Retina (tissue), 1 donor: ENCODE measurements at regions not wholly inside any gene's neighbourhood (a gene's known extent, or its start where the extent isn't known, plus 50 kb on each side); places are given as distances from the start of the nearest gene placed in this dataset.
"Not testable (repeated sequence)": the region's sequence is repeated elsewhere in the genome, so short reads cannot be mapped to it uniquely, and the experiment has no call there.

ENCODE experiments used
- DNase-seq: peaks from one replicate; pipeline ENCODE4 v3.0.0-alpha.2; 2016

DNA sequence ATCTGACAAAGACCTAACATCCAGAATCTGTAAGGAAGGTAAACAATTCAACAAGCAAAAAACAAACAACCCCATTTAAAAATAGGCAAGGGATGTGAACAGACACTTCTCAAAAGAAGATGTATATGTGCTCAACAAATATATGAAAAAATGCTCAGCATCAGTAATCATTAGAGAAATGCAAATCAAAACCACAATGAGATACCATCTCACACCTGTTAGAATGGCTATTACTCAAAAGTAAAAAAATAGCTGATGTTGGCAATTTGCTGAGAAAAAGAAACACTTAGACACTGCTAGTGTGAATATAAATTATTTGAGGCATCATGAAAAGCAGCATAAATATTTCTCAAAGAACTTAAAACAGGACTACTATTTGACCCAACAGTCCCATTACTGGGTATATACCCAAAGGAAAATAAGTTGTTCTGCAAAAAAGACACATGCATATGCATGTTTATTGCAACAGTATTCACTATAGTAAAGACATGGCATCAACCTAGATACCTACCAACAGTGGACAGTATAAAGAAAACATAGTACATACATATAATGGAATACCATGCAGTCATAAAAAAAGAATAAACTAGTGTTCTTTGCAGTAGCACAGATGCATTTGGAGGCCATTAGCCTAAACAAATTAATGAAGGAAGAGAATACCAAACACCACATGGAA, 980.1 kb downstream of the KCNMA1 start:
- no peak for DNase-seq

DNA sequence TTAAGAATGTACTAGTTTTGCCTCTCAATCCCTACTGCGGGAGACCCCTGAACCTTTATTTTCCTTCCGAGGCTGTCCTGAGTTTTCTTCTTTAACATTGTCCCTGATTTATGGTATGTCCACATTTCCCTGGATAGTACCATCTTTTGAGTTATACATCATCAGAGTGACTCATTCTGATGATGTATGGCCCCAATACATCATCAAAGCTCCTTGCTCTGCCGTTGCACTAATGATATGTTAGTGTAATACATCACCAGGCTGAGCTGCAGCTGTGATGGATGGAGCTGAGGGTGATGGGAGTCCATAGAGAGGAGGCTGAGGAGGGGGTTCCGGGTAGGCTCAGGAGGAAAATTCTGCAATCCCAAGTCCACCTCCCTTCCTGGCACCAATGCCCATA, 986.5 kb downstream of the KCNMA1 start:
- DNase-seq = no peak

DNA sequence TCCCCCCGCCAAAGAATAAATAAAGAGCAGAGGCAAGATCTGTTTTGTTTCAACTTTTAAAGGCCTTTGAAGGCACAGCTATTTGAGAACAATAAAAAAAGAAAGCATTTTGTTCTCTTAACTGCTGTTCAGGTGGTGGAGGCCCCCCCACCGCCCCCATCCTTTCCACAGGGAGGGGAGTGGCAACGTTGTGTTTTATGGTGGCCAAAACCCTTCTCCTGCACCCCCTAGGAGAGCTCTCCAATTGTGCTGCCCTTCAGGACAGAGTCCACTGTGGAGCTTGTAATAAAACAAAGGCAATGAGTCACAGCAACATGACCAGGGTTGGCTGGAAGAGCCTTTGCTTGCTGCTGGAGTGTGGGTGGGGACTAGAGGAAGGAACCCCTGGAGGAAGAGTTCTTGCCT, 987.9 kb downstream of the KCNMA1 start:
- DNase-seq = no peak

DNA sequence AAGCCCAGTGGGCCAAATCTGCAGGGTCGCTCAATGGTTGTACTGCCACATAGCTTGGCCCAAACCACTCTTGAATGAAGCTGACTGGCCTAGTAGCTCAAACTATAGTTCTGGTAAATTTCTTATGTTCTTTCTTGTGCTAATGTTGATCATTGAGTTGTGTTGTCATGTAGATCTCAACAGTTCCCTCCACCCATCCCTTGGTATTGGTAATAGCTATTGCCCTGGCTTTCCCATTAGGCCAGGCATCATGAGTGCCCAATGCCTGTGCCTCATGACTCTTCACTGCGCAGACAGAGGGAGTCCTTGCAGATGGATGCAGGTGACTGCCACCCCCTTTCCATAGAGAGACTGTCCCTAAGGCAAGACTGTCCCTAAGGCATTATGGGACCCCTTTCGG, 988.4 kb downstream of the KCNMA1 start:
- no peak for DNase-seq

DNA sequence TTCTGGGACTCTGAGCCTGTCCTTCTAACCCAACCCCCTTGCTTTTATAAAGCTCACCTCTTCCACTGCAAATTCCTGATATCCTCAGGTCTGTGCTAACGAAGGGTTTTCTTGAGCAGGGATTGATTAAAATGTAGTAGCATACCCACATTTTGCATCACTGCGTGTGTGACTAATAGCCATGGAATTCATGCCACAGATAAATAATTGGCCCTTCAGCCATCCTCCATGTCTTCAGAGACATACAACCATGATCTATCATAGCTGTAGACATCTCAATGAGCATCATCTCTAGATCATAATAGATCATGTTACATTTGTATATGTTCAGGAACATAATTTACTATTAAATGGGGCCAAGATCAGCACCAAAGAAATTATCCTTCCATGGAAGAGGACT, 990.3 kb downstream of the KCNMA1 start:
- DNase-seq = no peak

DNA sequence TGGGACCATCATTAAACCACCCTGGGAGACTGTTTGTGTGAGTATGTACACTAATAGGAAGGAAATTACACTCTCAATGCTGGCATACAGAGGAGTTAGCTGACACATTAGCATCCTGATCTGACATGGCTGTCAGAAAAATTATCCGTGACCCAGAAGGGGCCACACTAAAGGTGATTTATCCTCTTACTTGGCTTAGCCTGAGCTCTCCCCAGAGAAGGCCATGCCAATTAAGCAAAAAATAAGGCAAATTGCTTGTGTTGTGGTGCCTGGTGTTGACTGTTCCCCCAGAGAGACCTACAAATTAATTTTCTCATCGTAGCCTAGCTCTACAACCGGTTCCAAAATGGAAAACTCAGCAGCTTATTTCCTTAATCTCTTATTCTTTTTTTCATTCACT, 992.3 kb downstream of the KCNMA1 start:
- DNase-seq = peak; percentile 58

DNA sequence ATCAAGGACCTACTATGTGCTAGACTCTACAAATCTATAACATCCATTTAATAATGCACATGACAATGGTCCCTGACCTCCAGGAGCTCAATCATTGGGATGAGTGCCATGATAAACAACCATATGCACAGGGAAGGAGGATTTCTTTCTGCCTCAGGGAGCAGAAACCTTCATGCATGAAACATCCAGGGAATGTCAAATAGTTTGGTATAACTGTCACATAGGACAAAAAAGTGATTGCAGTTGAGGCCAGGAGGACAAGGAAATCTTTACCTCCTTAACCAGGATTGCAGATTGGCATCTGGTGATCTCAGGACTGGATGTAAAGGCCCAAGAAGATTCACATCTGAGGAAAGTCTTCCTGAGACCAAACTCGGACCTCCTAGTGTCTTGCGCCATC, 993.1 kb downstream of the KCNMA1 start:
- DNase-seq = no peak

DNA sequence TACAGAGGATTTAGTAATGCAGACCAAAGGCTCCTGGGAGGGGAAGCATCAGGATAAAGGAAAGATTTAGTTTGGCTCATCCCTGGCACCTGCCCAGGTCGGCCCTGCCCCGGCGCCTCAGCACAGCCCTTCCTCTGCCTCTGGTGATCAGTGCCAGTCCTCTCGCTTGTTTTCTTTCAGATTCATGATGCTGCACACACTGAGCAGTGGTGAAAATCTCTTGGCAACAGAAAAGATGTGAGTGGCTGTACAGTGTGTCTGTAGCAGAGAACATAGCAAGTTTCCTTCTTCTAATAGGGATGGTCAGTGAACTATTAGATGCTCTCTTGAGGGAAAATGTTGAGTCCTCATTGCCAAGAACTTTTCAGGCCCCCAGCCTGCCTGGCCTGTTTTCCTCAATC, 994.1 kb downstream of the KCNMA1 start:
- no peak for DNase-seq

DNA sequence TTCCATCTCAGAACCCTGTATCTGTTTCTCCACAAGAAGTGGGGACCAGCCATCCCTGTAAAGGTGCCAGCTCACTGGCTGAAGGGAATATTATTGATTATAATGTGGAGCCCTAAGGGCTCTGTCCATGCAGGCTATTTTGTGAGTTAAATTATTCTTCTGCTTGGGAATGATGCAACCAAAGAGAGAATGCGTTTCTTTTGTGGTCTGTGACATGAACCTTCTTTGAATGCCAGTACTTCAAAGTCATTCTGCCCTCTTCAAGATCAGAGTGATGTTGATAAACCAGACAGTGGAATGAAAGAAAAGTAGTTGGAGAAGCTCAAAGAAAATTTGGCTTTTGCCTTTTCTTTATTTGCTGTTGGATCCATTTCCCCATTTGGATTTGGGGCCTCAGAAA, 995.2 kb downstream of the KCNMA1 start:
- no peak for DNase-seq

DNA sequence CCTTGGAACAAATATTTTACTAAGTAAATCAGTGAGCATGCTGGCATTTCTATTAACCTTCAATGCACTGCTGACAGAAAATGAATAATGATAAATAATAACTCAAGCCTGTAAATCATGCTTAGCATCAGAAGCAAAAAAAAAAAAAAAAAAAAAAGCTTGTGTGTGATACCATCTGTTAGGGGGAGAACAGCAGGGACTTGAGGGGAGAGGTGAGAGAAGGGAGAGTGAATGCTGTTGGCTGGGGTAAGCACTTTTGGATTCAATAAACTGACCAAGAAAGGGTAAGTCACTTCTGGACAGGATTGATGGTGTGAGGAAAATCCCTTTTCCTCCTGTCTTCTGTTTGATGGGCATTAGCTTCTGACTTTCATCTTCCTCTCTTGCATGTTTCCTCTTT, 996.4 kb downstream of the KCNMA1 start:
- DNase-seq = no peak

DNA sequence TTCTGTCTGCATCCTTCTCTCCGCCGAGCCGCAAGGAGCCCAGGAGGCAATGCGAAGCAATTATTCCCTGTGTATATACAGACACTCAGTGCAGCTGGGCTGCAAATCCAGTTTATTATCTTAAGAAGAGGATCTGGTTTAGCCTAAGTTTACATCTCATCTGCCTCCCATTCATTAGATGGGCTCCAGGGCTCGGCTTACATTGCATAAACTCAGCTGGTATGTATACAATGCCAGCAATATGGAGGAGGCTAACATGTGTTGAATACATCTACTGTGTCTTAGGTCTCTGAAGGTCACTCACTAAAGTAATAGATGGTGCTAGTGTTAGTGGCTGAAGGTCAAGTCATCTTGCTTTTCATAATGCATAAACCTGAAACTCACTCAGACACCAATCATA, 996.8 kb downstream of the KCNMA1 start:
- DNase-seq = no peak

DNA sequence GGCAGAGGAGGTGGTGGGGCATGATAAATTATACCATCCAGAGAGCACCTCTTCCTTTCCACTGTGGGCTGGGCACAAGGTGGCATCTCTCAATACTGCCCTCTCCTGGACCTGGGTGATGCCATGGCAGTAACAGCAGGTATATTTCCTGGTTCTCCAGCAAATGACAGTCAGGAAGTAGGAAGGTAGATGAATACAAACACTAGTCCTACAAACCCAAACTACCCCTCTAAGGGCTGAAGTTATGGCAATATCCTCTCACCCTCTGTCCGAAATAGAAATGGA, 1004.9 kb downstream of the KCNMA1 start:
- DNase-seq = no peak

DNA sequence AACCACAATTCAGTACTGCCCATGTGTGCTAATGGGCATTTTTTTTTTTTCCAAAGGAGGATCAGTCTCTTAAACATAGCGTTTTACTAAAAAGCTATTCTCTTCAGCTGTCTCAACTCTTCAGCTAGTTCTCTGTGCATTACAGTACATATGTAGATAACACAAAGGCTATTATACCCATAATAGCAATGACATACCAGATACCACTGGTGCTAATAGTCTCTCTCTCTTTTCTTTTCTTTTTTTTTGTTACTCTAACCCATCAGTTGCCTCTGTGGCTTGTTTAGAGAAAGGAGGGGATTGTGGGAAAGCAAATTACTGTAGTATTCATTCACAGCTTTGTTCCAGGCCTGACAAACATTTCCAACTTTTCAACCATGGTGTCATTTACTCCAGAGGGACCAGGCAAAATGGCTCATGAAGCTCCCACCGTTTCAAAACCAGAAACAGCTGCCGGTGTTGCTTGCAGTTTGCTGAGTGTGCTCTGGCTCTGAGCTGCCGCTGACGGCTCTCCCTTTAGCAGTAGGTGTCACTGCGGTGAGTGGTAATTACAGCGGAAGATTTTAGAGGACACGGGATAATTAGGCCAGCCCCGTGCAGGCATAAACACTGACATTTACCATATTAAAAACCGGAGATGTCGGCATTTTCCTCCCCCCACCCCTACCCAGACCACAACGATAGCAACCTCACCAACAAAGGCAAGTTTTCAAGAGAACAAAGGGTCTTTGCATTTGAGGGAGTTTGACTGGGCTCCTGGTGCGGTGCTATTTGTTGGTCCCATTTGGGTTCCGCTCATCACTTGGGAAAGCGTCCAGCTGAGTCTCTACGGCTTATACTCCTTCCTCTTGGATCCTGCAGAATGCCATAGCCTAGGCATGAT, 1005.5 kb downstream of the KCNMA1 start:
- DNase-seq = peak; percentile 69

DNA sequence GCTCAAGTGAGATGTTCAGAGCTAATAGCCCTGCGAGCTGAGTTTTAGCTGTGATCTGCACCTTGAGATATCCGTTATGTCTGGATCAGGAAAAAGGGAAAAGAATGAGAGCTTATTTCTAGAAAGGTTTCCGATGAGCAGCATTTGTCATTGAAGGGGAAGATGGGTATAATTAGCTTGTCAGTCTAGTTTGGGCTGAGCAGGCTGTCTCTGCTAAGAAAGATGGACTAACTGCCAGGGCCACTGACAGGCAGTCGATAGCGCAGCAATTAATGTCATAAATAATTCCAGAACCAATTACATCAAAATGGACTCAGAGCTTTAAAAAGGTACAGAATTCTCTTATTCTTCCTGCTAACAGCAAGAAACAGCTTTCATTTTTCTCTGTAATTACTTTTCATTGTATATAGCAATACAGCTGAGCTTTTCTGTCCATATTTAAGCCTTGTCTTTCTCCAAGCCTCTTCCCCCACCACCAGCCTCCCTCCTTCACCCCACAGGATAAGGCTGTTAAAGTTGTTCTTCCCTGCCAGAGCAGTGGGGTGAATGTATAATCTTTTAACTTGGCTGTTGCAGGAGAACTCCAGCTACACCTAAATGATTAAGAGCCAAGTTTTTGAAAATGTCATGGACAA, 1006.5 kb downstream of the KCNMA1 start:
- peak; percentile 19 for DNase-seq

DNA sequence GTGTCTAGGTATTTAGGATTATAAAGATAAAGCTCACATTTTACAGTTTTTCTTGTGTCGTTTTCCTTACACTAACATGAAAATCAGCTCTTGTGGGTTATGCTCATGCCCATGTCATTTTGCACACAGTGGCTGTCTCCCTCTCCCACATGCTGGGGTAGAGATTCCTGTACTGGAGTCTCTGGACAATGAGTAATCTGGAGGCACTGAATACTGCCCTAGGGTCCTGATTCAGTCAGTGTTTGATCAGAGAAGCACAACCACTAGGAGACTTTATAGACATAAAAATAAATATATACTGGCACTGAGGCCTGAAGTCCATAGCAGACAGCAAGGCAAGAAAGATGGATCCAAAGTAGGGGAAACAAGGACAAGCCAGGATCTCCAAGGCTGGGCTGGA, 1008.8 kb downstream of the KCNMA1 start:
- no peak for DNase-seq

DNA sequence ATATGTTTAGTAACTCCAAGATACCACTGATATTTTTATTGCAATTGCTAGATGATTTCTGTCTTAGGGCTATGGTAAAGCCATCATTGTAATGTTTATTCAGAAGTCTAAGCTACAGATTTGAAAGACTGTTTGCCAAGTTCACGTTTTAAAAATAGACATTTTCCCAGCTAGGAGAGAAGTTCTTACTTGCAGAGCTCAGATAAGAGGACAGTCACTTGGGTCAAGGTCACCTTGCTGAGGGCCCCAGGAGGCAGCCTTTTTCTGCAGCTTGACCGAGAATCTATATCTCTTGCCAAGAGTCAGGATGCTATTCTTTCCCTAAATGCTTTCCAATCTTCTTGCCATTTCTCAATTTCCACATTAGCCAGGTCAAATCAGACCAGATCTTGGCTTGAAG, 1011.2 kb downstream of the KCNMA1 start:
- no peak for DNase-seq

DNA sequence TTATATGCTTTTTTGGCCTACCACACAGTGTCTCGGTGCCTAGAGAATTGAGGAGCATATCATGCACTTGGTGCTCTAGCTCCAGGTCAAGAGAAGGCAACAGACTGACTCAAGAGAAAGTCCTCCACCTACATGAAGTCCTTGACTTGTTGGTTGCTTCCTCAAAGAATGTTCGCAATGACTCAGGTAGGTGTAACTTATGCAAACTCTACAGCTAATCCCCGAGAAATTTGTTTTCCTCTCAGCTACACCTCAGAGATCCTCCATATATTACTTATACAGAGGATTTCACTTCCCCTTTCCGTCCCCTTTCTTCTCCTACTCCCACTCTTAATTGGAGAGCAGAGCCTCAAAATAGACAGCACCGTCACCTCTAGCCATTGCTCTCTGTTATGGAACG, 1013.1 kb downstream of the KCNMA1 start:
- no peak for DNase-seq

DNA sequence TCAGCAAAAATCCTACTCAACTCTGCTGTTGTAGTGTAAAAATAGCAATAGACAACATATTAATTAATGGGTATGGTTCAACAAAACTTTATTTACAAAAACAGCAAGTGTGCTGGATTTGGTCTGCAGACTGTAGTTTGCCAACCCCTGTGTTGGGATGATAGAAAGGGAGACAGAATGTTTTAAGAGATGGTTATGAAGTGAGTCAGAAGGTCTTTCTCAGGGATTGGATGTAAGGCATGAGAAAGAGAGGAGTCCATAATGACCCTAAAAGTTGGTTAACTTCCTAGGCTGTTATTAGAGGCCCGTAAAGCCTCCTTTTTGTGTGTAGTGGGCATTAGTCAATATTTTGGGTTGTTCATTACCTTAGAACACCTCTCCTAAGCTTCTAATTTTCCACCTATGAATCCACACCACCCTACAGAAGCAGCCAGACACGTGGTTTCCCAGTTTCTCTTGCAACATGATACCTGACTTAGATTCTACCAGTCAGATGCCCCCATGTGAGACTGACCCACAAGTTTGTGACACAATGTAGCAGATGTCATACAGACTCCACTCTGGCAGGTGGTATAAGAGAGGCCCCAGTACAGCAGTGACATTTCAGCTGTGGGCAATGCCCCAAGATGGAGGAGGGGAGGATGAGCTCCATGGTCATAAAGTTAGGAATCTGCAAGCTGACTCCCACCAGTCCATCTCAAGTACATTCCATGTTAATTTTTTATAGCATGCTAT, 1015.6 kb downstream of the KCNMA1 start:
- no peak for DNase-seq

DNA sequence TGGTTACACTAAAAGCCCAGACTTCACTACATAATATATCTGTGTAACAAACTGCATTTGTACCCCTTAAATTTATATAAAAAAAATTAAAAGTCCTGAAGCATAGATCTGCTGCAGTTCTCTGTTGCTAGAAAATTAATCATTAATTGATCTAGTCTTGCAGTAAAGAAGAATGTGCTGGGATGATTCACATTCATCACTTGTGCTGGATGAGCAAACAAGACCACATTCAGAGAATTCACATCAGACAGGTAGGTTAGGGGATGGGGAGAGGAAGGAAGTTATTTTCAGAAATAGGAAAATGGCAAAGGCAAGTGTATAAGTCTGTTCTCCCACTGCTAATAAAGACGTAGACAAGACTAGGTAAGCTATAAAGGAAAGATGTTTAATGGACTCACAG, 1019.0 kb downstream of the KCNMA1 start:
- no peak for DNase-seq

DNA sequence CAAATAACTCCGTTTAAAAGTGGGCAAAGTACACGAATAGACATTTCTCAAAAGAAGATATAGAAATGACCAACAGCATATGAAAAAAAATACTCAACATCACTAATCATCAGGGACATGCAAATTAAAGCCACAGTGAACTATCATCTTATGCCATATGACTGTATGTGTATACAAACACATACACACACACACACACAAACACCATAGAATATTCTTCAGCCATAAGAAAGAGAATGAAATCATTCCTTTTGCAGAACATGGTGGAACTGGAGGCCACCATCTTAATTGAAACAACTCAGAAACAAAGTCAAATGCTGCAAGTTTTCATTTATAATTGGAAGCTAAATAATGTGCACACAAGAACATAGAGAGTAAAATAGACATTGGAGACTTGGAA, 1019.4 kb downstream of the KCNMA1 start:
- no peak for DNase-seq

DNA sequence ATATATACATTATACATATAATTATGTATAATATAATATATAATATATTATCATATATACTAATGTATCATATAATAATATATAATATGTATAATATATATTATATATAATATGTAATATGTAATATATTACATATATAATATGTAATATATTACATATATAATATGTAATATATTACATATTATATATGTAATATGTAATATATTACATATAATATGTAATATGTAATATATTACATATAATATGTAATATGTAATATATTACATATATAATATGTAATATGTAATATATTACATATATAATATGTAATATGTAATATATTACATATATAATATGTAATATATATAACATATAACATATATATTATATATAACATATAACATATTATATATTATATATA, 1020.9 kb downstream of the KCNMA1 start:
- DNase-seq = not testable (repeated sequence)

DNA sequence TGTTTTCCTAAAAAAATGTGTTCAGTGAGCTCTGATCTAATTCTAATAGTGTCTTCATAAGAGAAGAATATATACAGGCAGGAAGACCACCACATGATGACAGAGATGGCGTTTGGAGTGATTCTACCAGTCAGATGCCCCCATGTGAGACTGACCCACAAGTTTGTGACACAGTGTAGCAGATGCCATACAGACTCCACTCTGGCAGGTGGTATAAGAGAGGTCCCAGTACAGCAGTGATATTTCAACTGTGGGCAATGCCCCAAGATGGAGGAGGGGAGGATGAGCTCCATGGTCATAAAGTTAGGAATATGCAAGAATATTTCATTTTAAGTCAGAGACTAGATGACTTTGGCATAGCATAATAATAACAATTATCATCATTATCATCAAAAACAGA, 1022.6 kb downstream of the KCNMA1 start:
- DNase-seq = no peak
